Activated T-helper 2 cell treated with anti-CD3 and anti-CD28 coated beads, Interferon-gamma antibody, Interleukin-2, Interleukin-4, amounts not matched to agents 10 μg/mL and 5 μg/mL and 100 μg/mL, durations not matched to agents 14 hours and 24 hours and 36 hours (primary cell): ENCODE measurements at regions not wholly inside any gene's neighbourhood (a gene's known extent, or its start where the extent isn't known, plus 50 kb on each side); places are given as distances from the start of the nearest gene placed in this dataset.

Experiments used
- DNase-seq: peaks from one replicate; pipeline ENCODE4 v3.0.0; 2021; ENCODE audit warnings: low spot score
- H3K27ac Mint-ChIP-seq: one replicate; pipeline ENCODE4 v1.8.0; 2021; ENCODE audit warnings: mixed read lengths
- H3K27me3 Mint-ChIP-seq: one replicate; pipeline ENCODE4 v1.8.0; 2021; ENCODE audit warnings: low read depth, mixed read lengths
- H3K36me3 Mint-ChIP-seq: one replicate; pipeline ENCODE4 v1.8.0; 2021; ENCODE audit warnings: low read depth, mixed read lengths
- H3K4me1 Mint-ChIP-seq: one replicate; pipeline ENCODE4 v1.8.0; 2021; ENCODE audit warnings: low read depth, mixed read lengths
- H3K4me3 Mint-ChIP-seq: one replicate; pipeline ENCODE4 v1.8.0; 2021; ENCODE audit warnings: low read depth, mild to moderate bottlenecking, moderate library complexity, mixed read lengths
- H3K9me3 Mint-ChIP-seq: one replicate; pipeline ENCODE4 v1.8.0; 2021; ENCODE audit warnings: mixed read lengths
- intact Hi-C: fragments of 100-400 bp; cut with micrococcal nuclease; formaldehyde crosslinking; loops from one replicate; pipeline ENCODE4 v1.15.1; 2023

DNA sequence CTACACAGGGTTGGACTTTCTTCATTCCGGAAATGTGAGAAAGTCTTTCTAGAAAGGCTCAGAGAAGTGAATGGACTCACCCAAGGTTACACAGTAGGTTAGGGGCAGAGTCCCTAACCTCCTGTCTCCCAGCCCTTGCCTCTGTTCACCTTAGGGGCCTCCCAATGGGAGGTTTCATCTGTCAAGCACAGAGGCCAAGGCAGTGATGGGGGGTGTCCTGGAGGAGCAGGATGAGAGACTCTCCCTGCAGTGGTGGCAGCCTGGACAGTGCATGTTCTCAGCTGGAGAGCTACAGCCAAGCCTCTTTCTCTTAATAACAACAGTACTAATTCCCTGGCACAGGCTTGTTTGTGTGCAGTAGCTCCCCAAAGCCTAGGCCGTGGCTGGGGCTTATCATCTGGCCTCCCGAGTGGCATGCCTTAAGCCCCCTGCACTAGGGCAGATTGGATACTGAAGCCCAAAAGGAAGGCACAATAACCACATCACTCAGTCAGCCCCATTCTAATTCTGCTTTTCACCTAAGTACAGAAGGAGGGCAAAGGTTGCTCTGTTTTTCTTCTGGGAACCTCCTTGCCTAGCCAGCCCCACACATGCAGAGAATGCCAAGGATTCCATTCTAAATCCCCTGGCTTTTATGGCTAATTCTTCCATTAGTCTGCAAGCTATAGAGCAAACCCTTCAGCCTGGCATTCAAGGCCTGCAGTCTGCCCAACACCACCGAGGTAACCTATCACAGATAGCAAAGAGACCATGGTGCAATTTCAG lies 50.2 kb upstream of the XPA start:
- intact Hi-C loops = no loop called here
- Mint-ChIP-seq H3K4me3 (no peak overlapping the region), H3K9me3 (no peaks in the 10 kb centered on the region), H3K27me3 (peaks cover 49% of the 10 kb centered on the region), H3K27ac (no peak overlapping the region), H3K36me3 (no peaks in the 10 kb centered on the region), H3K4me1 (no peaks in the 10 kb centered on the region)
- DNase-seq = no peak

GRCh38 chr9:97748525-97748924 lies 51.4 kb upstream of the XPA start:
- Mint-ChIP-seq H3K27me3 (peaks cover 46% of the 10 kb centered on the region), H3K4me3 (no peak overlapping the region), H3K9me3 (no peaks in the 10 kb centered on the region), H3K4me1 (no peaks in the 10 kb centered on the region), H3K27ac (no peak overlapping the region), H3K36me3 (no peaks in the 10 kb centered on the region)
- intact Hi-C loops = no loop called here
- no peak for DNase-seq

GRCh38 chr9:97749928-97750327 lies 52.8 kb upstream of the XPA start:
- H3K36me3 Mint-ChIP-seq = no peaks in the 10 kb centered on the region
- DNase-seq = no peak
- H3K4me1 Mint-ChIP-seq = no peaks in the 10 kb centered on the region
- H3K27me3 Mint-ChIP-seq = peaks cover 36% of the 10 kb centered on the region
- no peak overlapping the region for H3K4me3 Mint-ChIP-seq
- H3K27ac Mint-ChIP-seq = no peak overlapping the region
- intact Hi-C loops = no loop called here
- H3K9me3 Mint-ChIP-seq = no peaks in the 10 kb centered on the region

DNA sequence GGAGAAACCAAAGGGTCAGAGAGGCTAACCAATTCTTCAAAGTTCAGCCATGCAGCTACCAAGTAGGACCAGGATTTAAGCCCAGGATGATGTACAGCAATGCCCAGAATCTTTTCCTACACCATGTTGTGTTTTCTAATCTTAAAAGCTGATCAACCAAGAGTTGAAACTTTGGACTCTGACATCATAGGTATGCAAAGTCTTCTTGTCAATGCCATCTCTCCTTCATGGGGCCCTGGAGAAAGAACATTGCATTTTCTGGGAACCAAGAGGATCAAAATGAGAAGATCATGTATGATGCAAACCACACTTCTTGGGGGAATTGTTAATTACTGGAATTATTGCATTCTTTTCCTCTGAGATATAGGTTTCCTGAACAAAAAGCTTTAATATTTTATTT lies 54.4 kb upstream of the XPA start:
- H3K27ac Mint-ChIP-seq = no peak overlapping the region
- no peaks in the 10 kb centered on the region for H3K36me3 Mint-ChIP-seq
- DNase-seq = no peak
- no peaks in the 10 kb centered on the region for H3K9me3 Mint-ChIP-seq
- H3K4me3 Mint-ChIP-seq = no peak overlapping the region
- H3K4me1 Mint-ChIP-seq = no peaks in the 10 kb centered on the region
- peaks cover 35% of the 10 kb centered on the region for H3K27me3 Mint-ChIP-seq
- intact Hi-C loops = no loop called here

DNA sequence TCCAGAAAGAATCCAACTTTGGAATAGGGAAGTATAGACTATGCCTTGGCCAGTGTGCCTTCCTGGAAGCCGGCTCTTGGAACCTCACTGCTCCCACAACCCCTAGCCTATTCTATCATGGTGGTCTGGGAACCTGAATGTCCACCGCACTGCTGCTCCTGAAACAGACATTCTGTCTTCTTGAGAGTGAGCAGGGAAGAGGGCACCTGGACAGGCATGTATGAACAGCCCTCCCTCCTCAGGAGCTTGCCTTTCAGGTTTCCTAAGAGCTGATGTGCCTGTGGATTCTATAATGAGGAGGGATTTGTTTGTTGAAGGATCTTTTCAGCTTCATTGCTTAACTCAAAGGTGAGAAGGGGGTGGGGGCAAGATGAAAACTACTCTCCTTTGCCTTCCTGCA lies 55.1 kb upstream of the XPA start:
- H3K27me3 Mint-ChIP-seq = peaks cover 36% of the 10 kb centered on the region
- no peaks in the 10 kb centered on the region for H3K4me1 Mint-ChIP-seq
- H3K27ac Mint-ChIP-seq = no peak overlapping the region
- no peak overlapping the region for H3K4me3 Mint-ChIP-seq
- H3K9me3 Mint-ChIP-seq = no peaks in the 10 kb centered on the region
- H3K36me3 Mint-ChIP-seq = no peaks in the 10 kb centered on the region
- intact Hi-C loops = no loop called here
- DNase-seq = no peak

GRCh38 chr9:97753364-97753763 lies 56.2 kb upstream of the XPA start:
- no peaks in the 10 kb centered on the region for H3K36me3 Mint-ChIP-seq
- H3K9me3 Mint-ChIP-seq = no peaks in the 10 kb centered on the region
- intact Hi-C loops = no loop called here
- no peak overlapping the region for H3K4me3 Mint-ChIP-seq
- DNase-seq = no peak
- H3K27ac Mint-ChIP-seq = no peak overlapping the region
- H3K4me1 Mint-ChIP-seq = no peaks in the 10 kb centered on the region
- H3K27me3 Mint-ChIP-seq = peaks cover 32% of the 10 kb centered on the region

DNA sequence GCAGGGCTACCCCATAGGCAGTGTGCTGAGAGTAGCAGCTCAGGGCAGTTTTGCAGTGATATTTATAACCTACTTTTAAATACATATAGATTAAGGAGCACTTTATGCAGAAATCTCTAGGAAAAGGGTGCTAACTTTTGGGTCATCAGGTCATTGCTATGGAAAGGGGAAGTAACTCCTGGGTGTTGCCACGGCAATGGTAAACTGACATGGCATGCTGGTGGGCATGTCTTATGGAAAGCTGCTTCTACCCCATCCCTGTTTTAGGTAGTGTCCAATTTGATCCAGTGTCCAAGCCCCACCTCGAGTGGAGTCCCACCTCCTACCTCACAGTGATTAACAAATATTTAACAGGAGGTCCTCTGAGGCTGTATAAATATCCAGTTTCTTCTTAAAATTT lies 56.8 kb upstream of the XPA start:
- no peak overlapping the region for H3K4me3 Mint-ChIP-seq
- no peaks in the 10 kb centered on the region for H3K9me3 Mint-ChIP-seq
- no peaks in the 10 kb centered on the region for H3K36me3 Mint-ChIP-seq
- intact Hi-C loops = no loop called here
- peaks cover 32% of the 10 kb centered on the region for H3K27me3 Mint-ChIP-seq
- no peaks in the 10 kb centered on the region for H3K4me1 Mint-ChIP-seq
- no peak for DNase-seq
- no peak overlapping the region for H3K27ac Mint-ChIP-seq

DNA sequence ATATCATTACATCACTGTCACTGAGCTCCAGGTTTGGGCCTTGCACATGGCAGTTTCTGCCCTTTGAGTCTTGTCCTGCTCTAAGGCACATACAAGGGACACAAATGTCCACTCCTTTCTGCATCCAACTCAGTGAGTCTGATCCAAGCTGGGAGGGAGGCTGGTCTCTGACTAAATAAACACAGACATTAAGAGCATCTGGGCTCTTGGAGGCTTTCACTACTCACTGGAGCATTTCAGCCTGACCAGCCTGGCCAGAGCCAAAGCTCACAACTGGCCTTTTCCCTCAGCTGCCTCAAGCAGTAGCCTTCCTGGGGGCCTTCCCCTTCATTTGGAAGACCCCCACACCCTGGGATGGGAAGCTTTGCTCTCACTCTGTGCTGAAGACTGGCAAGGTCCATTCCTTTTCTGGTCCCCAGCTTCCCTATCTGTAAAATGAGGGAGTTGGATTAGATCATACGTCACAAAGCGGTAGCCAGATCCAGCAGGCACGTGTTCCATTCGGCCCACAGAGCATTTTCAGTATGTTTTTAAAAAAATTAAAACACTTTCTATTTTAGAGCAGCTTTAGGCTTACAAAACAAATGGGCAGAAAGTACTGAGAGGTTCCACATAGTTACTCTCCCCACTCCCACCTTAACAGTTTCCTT lies 58.6 kb upstream of the XPA start:
- Mint-ChIP-seq H3K27ac (no peak overlapping the region), H3K27me3 (peaks cover 25% of the 10 kb centered on the region), H3K4me3 (no peak overlapping the region), H3K36me3 (no peaks in the 10 kb centered on the region), H3K9me3 (no peaks in the 10 kb centered on the region), H3K4me1 (no peaks in the 10 kb centered on the region)
- intact Hi-C loops = no loop called here
- DNase-seq = no peak

GRCh38 chr9:97756991-97757390 lies 59.9 kb upstream of the XPA start:
- no peaks in the 10 kb centered on the region for H3K9me3 Mint-ChIP-seq
- no peaks in the 10 kb centered on the region for H3K4me1 Mint-ChIP-seq
- H3K27ac Mint-ChIP-seq = no peak overlapping the region
- intact Hi-C loops = no loop called here
- no peaks in the 10 kb centered on the region for H3K36me3 Mint-ChIP-seq
- H3K27me3 Mint-ChIP-seq = peaks cover 32% of the 10 kb centered on the region
- no peak for DNase-seq
- no peak overlapping the region for H3K4me3 Mint-ChIP-seq

GRCh38 chr9:97758334-97758916 lies 61.3 kb upstream of the XPA start:
- Mint-ChIP-seq H3K4me3 (no peak overlapping the region), H3K4me1 (no peaks in the 10 kb centered on the region), H3K36me3 (no peaks in the 10 kb centered on the region), H3K27me3 (peaks cover 34% of the 10 kb centered on the region), H3K27ac (no peak overlapping the region), H3K9me3 (no peaks in the 10 kb centered on the region)
- intact Hi-C loops = no loop called here
- DNase-seq = no peak

DNA sequence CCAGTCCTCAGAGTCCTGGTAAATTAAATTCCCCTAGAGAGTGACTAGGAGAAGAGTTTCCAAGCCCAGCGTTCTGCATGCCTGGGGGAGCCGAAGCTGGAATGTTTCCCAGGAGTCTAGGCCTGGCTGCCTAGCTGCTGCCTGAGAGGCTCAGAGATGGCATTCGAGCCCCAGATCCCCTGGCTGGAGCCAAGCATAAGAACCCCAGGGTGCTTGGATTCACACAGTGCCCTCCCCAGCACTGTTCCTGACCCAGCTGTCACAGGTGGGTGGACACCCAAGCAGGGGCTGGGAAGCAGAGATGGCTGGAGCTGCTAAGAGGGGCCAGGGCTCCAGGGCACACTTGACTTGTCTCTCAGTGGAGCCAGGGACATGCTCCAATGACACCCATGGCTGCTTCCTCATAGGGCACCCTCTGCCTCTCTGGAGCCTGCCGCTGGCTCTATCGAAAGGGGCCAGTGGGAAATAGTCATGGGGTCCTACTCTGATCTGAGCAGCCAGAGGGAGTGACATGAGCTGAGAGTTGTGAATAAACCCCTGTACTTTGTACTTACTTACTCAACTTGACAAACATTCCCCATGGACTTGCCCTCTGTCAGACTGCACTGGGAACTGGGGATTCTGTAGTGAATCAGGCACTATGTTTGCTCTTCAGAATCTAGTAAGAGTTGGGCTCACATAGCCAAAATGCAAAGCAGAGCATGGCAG lies 62.6 kb upstream of the XPA start:
- Mint-ChIP-seq H3K27me3 (peaks cover 31% of the 10 kb centered on the region), H3K27ac (no peak overlapping the region), H3K4me1 (no peaks in the 10 kb centered on the region), H3K9me3 (no peaks in the 10 kb centered on the region), H3K36me3 (no peaks in the 10 kb centered on the region), H3K4me3 (no peak overlapping the region)
- no peak for DNase-seq
- intact Hi-C loops = no loop called here

- Mint-ChIP-seq H3K27ac (no peak overlapping the region), H3K4me1 (no peaks in the 10 kb centered on the region), H3K4me3 (no peak overlapping the region), H3K36me3 (no peaks in the 10 kb centered on the region), H3K27me3 (peaks cover 26% of the 10 kb centered on the region), H3K9me3 (no peaks in the 10 kb centered on the region)
- intact Hi-C loops = no loop called here
- no peak for DNase-seq
Observed at GRCh38 chr9:97761056-97761598, 64.0 kb upstream of the XPA start.

GRCh38 chr9:97761879-97762278 lies 64.7 kb upstream of the XPA start:
- H3K27ac Mint-ChIP-seq = no peak overlapping the region
- H3K27me3 Mint-ChIP-seq = peaks cover 25% of the 10 kb centered on the region
- intact Hi-C loops = no loop called here
- no peak for DNase-seq
- no peak overlapping the region for H3K4me3 Mint-ChIP-seq
- H3K4me1 Mint-ChIP-seq = no peaks in the 10 kb centered on the region
- no peaks in the 10 kb centered on the region for H3K36me3 Mint-ChIP-seq
- H3K9me3 Mint-ChIP-seq = no peaks in the 10 kb centered on the region
